Sigmoid colon (tissue), 4 donors: ENCODE measurements at regions not wholly inside any gene's neighbourhood (a gene's known extent, or its start where the extent isn't known, plus 50 kb on each side); places are given as distances from the start of the nearest gene placed in this dataset.

Experiments used
- POLR2AphosphoS5 ChIP-seq, 4 donors: sonication (generic); formaldehyde crosslinking; IDR thresholded peaks; one replicate each; pipeline ENCODE4 v1.6.1; 2017; ENCODE audit warnings: antibody characterized with exemption in 4 of 4
- TF ChIP-seq, protein P1 (sequence below), 4 experiments: fragments of 450-650 bp in 3 of 4; fragments of 200-600 bp in 1 of 4; IDR thresholded peaks; one replicate each; pipeline ENCODE4 v1.5.1; 2016 to 2019; ENCODE audit warnings: antibody characterized with exemption in 4 of 4, mild to moderate bottlenecking in 3 of 4, moderate library complexity in 2 of 4

GRCh38 chr9:683509-684021 lies 157.9 kb upstream of the DMRT1 start:
- TF ChIP-seq, protein P1, sequence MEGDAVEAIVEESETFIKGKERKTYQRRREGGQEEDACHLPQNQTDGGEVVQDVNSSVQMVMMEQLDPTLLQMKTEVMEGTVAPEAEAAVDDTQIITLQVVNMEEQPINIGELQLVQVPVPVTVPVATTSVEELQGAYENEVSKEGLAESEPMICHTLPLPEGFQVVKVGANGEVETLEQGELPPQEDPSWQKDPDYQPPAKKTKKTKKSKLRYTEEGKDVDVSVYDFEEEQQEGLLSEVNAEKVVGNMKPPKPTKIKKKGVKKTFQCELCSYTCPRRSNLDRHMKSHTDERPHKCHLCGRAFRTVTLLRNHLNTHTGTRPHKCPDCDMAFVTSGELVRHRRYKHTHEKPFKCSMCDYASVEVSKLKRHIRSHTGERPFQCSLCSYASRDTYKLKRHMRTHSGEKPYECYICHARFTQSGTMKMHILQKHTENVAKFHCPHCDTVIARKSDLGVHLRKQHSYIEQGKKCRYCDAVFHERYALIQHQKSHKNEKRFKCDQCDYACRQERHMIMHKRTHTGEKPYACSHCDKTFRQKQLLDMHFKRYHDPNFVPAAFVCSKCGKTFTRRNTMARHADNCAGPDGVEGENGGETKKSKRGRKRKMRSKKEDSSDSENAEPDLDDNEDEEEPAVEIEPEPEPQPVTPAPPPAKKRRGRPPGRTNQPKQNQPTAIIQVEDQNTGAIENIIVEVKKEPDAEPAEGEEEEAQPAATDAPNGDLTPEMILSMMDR (IDR thresholded peaks at IDR 0.05): no peak
- TF ChIP-seq POLR2AphosphoS5 (IDR thresholded peaks at IDR 0.05): no peak
